ENCODE measurements at regions not wholly inside any gene's neighbourhood (a gene's known extent, or its start where the extent isn't known, plus 50 kb on each side); places are given as distances from the start of the nearest gene placed in this dataset.

DNA sequence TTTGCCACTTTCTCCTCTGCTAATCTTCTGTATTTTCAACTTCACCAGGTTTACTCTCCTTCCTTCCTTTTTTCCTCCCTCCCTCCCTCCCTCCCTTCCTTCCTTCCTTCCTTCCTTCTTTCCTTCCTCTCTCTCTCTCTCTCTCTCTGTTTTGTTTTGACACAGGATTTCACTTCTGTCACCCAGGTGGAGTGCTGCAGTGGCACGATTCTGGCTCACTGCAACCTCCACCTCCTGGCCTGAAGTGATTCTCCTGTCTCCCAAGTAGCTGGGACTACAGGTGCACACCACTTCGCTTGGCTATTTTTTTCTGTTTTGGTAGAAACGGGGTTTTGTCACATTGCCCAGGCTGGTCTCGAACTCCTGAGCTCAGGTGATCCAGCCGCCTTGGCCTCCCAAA, 181.2 kb upstream of the BTG1 start:
- H3K36me3 Mint-ChIP-seq (ENCODE audit: low read depth): no peaks in the 10 kb centered on the region
- TF ChIP-seq, protein P1, sequence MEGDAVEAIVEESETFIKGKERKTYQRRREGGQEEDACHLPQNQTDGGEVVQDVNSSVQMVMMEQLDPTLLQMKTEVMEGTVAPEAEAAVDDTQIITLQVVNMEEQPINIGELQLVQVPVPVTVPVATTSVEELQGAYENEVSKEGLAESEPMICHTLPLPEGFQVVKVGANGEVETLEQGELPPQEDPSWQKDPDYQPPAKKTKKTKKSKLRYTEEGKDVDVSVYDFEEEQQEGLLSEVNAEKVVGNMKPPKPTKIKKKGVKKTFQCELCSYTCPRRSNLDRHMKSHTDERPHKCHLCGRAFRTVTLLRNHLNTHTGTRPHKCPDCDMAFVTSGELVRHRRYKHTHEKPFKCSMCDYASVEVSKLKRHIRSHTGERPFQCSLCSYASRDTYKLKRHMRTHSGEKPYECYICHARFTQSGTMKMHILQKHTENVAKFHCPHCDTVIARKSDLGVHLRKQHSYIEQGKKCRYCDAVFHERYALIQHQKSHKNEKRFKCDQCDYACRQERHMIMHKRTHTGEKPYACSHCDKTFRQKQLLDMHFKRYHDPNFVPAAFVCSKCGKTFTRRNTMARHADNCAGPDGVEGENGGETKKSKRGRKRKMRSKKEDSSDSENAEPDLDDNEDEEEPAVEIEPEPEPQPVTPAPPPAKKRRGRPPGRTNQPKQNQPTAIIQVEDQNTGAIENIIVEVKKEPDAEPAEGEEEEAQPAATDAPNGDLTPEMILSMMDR (IDR thresholded peaks at IDR 0.05): no peak
- no peak for DNase-seq
- H3K4me3 Mint-ChIP-seq: no peak overlapping the region
- no peaks in the 10 kb centered on the region; the same call in 1 of the 2 replicates for H3K27me3 Mint-ChIP-seq (ENCODE audit: insufficient read depth)
- H3K9me3 Mint-ChIP-seq: no peaks in the 10 kb centered on the region
- H3K27ac Mint-ChIP-seq: no peak overlapping the region
- no peaks in the 10 kb centered on the region for H3K4me1 Mint-ChIP-seq (ENCODE audit: low read depth)

DNA sequence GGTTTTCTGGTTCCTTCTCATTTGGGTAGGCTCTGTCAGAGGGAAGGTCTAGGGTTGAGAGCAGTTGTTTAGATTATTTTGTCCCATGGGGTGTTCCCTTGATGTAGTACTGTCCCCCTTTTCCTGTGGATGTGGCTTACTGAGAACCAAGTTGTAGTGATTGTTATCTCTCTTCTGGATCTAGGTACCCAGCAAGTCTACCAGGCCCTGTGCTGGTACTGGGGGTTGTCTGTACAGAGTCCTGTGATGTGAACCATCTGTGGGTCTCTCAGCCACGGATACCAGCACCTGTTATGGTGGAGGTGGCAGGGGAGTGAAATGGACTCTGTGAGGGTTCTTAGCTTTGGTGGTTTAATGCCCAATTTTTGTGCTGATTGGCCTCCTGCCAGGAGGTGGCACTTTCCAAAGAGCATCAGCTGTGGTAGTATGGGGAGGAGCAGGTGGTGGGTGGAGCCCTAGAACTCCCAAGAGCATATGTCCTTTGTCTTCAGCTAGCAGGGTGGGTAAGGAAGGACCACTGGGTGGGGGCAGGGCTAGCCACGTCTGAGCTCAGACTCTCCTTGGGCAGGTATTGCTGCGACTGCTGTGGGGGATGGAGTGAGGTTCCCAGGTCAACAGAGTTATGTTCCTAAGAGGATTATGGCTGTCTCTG, 179.3 kb upstream of the BTG1 start:
- Mint-ChIP-seq H3K4me3 (no peak overlapping the region), H3K27me3 (ENCODE audit: insufficient read depth) (no peaks in the 10 kb centered on the region; the same call in 1 of the 2 replicates), H3K9me3 (no peaks in the 10 kb centered on the region), H3K27ac (no peak overlapping the region), H3K36me3 (ENCODE audit: low read depth) (no peaks in the 10 kb centered on the region), H3K4me1 (ENCODE audit: low read depth) (no peaks in the 10 kb centered on the region)
- TF ChIP-seq, protein P1 (IDR thresholded peaks at IDR 0.05): no peak
- DNase-seq: no peak

DNA sequence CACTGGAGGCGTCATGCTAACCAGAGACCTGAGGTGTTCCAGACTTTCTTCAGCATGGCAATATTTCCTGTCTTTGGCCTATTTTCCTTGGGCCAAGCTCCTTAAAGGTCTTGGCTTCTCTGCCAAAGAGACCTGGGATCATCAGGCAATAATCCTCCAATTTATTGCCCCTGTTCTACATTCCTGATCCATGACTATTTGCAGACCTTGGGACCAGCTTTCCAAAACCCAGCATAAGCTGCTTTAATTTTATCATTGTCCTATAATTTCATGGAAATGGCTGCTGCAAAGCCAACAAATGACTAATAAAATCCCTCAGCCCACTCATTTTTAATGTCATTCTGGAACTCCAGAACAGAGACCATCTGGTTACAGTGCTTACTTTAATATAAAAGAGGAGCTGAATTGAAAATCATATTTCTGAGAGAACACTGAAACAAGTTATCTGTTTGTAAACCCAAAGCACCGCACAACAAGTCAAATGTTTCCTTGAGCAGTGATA, 166.9 kb upstream of the BTG1 start:
- Mint-ChIP-seq H3K27me3 (ENCODE audit: insufficient read depth) (no peaks in the 10 kb centered on the region; the same call in 1 of the 2 replicates), H3K36me3 (ENCODE audit: low read depth) (no peaks in the 10 kb centered on the region), H3K4me1 (ENCODE audit: low read depth) (no peaks in the 10 kb centered on the region), H3K9me3 (no peaks in the 10 kb centered on the region; the same call in 1 of the 2 replicates), H3K4me3 (no peak overlapping the region), H3K27ac (no peak overlapping the region)
- TF ChIP-seq, protein P1 (IDR thresholded peaks at IDR 0.05): no peak
- no peak for DNase-seq

DNA sequence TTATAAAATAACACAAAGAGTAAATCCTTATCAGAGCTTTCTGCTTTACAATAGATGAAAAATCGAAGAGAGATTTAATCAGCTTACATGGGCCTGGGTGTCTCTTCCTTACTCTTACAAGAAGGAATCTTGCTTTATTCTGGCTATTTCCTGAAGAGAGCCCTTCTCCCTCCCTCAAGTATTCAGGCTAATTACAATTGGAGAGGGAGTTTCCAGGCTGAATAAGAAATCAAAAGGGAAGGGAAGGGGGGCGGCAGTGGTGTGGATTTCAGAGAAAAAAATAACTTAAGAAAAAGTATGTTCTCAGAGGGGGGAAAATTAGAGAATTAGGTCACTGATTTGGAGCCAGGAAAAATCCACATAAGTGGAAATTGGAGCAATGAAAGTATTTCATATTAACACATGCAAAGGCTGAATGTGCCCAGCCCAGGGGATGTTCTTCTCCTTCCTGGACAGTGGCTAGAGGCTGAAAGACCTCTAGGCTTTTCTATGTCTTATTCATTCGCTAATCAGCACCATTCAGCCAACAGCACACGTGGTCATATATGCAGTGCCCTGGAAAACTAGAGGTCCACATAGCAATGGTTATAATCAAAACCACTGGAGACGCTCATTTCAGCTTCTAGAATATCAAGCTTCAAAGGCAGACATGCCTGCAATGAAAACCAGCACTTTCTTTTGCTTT, 158.9 kb upstream of the BTG1 start:
- TF ChIP-seq, protein P1 (IDR thresholded peaks at IDR 0.05): no peak

DNA sequence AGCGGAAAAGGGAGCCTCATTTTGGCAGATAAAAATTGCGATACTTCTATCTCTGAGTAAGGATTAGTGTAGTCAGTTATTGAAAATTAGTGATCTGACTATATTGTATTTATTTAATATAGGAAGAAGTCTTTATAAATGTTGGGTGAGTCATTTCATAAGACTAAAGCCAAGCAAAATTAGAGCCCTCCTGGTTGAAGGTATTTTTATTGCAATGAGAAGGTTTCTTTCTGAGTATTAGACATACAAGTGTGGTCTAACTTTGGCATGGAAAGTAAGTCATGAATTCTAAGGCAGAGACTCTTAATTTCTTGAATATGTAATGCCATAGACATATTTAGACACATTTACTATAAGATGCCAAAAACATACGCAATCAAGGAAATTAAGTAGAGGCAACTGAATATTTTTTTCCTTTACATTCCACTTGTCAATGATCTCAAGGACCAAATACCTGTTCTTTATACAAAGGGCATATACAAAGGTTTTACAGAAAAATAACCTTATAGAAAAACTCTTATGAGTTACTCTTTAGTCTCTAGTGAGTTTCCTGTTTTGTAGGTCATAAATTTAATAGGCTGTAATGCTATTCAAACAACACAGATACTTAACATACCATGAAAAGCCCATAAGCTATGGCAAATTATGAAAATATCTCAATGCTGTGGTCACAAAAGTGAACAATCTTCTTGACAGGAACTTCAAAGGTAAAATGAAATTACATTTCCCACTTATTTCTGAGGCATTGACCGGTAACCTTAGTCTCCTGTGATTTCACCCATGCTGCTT, 156.6 kb upstream of the BTG1 start:
- DNase-seq: no peak
- H3K4me1 Mint-ChIP-seq (ENCODE audit: low read depth): peaks cover 25% of the 10 kb centered on the region
- H3K9me3 Mint-ChIP-seq: no peaks in the 10 kb centered on the region
- H3K36me3 Mint-ChIP-seq (ENCODE audit: low read depth): no peaks in the 10 kb centered on the region
- no peak overlapping the region for H3K27ac Mint-ChIP-seq
- no peaks in the 10 kb centered on the region for H3K27me3 Mint-ChIP-seq (ENCODE audit: insufficient read depth)
- TF ChIP-seq, protein P1 (IDR thresholded peaks at IDR 0.05): no peak
- H3K4me3 Mint-ChIP-seq: no peak overlapping the region

More for the DNA sequence above, 158.9 kb upstream of the BTG1 start:
- peaks cover 25% of the 10 kb centered on the region for H3K4me1 Mint-ChIP-seq (ENCODE audit: low read depth)
- no peaks in the 10 kb centered on the region for H3K27me3 Mint-ChIP-seq (ENCODE audit: insufficient read depth)
- no peaks in the 10 kb centered on the region for H3K36me3 Mint-ChIP-seq (ENCODE audit: low read depth)
- H3K9me3 Mint-ChIP-seq: no peaks in the 10 kb centered on the region
- DNase-seq: no peak
- H3K4me3 Mint-ChIP-seq: no peak overlapping the region
- H3K27ac Mint-ChIP-seq: no peak overlapping the region

All from HFFc6 (cell line).